ENCODE measurements at regions not wholly inside any gene's neighbourhood (a gene's known extent, or its start where the extent isn't known, plus 50 kb on each side); places are given as distances from the start of the nearest gene placed in this dataset.

DNA sequence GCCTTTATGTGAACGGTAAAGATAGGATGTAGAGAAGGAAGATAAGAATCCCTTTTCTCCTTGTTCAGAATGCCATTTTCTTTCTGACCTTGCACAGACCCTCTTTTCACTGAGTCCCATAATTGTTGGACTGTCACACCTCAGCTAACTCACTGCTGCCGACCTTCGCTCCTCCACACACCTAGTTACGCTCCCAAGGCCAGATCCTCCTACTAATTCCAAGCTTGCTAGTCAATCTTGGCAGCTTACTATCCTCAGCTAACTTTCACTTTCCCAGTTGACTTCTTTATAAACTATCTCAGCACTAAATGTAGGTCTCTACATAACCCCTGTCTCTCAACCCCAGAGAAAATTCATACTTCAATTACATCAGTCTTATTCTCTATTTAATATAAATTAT lies 471.8 kb upstream of the PRMT6 start:
- TF ChIP-seq, protein P1, sequence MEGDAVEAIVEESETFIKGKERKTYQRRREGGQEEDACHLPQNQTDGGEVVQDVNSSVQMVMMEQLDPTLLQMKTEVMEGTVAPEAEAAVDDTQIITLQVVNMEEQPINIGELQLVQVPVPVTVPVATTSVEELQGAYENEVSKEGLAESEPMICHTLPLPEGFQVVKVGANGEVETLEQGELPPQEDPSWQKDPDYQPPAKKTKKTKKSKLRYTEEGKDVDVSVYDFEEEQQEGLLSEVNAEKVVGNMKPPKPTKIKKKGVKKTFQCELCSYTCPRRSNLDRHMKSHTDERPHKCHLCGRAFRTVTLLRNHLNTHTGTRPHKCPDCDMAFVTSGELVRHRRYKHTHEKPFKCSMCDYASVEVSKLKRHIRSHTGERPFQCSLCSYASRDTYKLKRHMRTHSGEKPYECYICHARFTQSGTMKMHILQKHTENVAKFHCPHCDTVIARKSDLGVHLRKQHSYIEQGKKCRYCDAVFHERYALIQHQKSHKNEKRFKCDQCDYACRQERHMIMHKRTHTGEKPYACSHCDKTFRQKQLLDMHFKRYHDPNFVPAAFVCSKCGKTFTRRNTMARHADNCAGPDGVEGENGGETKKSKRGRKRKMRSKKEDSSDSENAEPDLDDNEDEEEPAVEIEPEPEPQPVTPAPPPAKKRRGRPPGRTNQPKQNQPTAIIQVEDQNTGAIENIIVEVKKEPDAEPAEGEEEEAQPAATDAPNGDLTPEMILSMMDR (IDR thresholded peaks at IDR 0.05) = no peak
- no peak for TF ChIP-seq POLR2A (IDR thresholded peaks at IDR 0.05)
